Glutamatergic neuron (in vitro differentiated cells): ENCODE measurements at regions not wholly inside any gene's neighbourhood (a gene's known extent, or its start where the extent isn't known, plus 50 kb on each side); places are given as distances from the start of the nearest gene placed in this dataset.

Experiments used
- DNase-seq: peaks from one replicate; pipeline ENCODE4 v3.0.0; 2022
- H3K27ac Mint-ChIP-seq: one replicate; pipeline ENCODE4 v1.8.0; 2020; ENCODE audit warnings: mild to moderate bottlenecking, mixed read lengths, inconsistent platforms; ENCODE audit not compliant: unreplicated experiment
- H3K27me3 Mint-ChIP-seq: one replicate; pipeline ENCODE4 v1.8.0; 2020; ENCODE audit warnings: mild to moderate bottlenecking, moderate library complexity, mixed read lengths, inconsistent platforms; ENCODE audit not compliant: unreplicated experiment
- H3K36me3 Mint-ChIP-seq: one replicate; pipeline ENCODE4 v1.8.0; 2020; ENCODE audit warnings: mild to moderate bottlenecking, mixed read lengths, inconsistent platforms; ENCODE audit not compliant: unreplicated experiment
- H3K4me1 Mint-ChIP-seq: one replicate; pipeline ENCODE4 v1.8.0; 2020; ENCODE audit warnings: mild to moderate bottlenecking, low read depth, mixed read lengths, inconsistent platforms; ENCODE audit not compliant: unreplicated experiment
- H3K4me3 Mint-ChIP-seq: one replicate; pipeline ENCODE4 v1.8.0; 2020; ENCODE audit warnings: mild to moderate bottlenecking, mixed read lengths, inconsistent platforms; ENCODE audit not compliant: unreplicated experiment
- H3K9me3 Mint-ChIP-seq: one replicate; pipeline ENCODE4 v1.8.0; 2020; ENCODE audit warnings: mild to moderate bottlenecking, moderate library complexity, mixed read lengths, inconsistent platforms; ENCODE audit not compliant: unreplicated experiment
- CTCF ChIP-seq: fragments of 200-600 bp; sonication (generic); IDR thresholded peaks from one replicate; pipeline ENCODE4 v1.5.0; 2021; ENCODE audit not compliant: partially characterized antibody, unreplicated experiment

- no peak overlapping the region for H3K27ac Mint-ChIP-seq
- DNase-seq, result no peak
- no peaks in the 10 kb centered on the region for H3K4me1 Mint-ChIP-seq
- H3K27me3 Mint-ChIP-seq, result no peaks in the 10 kb centered on the region
- TF ChIP-seq CTCF, result no peak
- no peaks in the 10 kb centered on the region for H3K9me3 Mint-ChIP-seq
- H3K4me3 Mint-ChIP-seq, result no peak overlapping the region
- peaks cover 7% of the 10 kb centered on the region for H3K36me3 Mint-ChIP-seq
Measured at GRCh38 chr5:7066471-7067235, 329.3 kb upstream of the ADCY2 start.

- H3K4me3 Mint-ChIP-seq, result no peak overlapping the region
- H3K9me3 Mint-ChIP-seq, result no peaks in the 10 kb centered on the region
- no peak for TF ChIP-seq CTCF
- H3K27ac Mint-ChIP-seq, result no peak overlapping the region
- DNase-seq, result no peak
- H3K27me3 Mint-ChIP-seq, result no peaks in the 10 kb centered on the region
- peaks cover 3% of the 10 kb centered on the region for H3K36me3 Mint-ChIP-seq
- H3K4me1 Mint-ChIP-seq, result no peaks in the 10 kb centered on the region
Measured at GRCh38 chr5:7068156-7068555, 327.8 kb upstream of the ADCY2 start.

GRCh38 chr5:7068899-7069298 is 327.0 kb upstream of the ADCY2 start:
- TF ChIP-seq CTCF, result no peak
- Mint-ChIP-seq H3K4me1 (no peaks in the 10 kb centered on the region), H3K4me3 (no peak overlapping the region), H3K27me3 (no peaks in the 10 kb centered on the region), H3K9me3 (no peaks in the 10 kb centered on the region), H3K36me3 (no peaks in the 10 kb centered on the region), H3K27ac (no peak overlapping the region)
- DNase-seq, result no peak

- H3K27me3 Mint-ChIP-seq, result no peaks in the 10 kb centered on the region
Measured at GRCh38 chr5:7072188-7072587, 323.8 kb upstream of the ADCY2 start.

More at GRCh38 chr5:7072188-7072587, 323.8 kb upstream of the ADCY2 start:
- Mint-ChIP-seq H3K9me3 (no peaks in the 10 kb centered on the region), H3K27ac (no peak overlapping the region), H3K4me1 (no peaks in the 10 kb centered on the region), H3K4me3 (no peak overlapping the region), H3K36me3 (no peaks in the 10 kb centered on the region)
- no peak for DNase-seq
- TF ChIP-seq CTCF, result no peak
